ENCODE measurements at regions not wholly inside any gene's neighbourhood (a gene's known extent, or its start where the extent isn't known, plus 50 kb on each side); places are given as distances from the start of the nearest gene placed in this dataset.

GRCh38 chr17:36855459-36855858, 81.8 kb upstream of the LHX1 start:
- TF ChIP-seq CTCF (IDR thresholded peaks at IDR 0.05; ENCODE audit: low read depth, low read length): no peak
- TF ChIP-seq MYC (IDR thresholded peaks at IDR 0.05; ENCODE audit: low read depth, low read length): no peak
- TF ChIP-seq POLR2A (IDR thresholded peaks at IDR 0.05; ENCODE audit: extremely low read depth, insufficient read length): no peak
- TF ChIP-seq, protein P1, sequence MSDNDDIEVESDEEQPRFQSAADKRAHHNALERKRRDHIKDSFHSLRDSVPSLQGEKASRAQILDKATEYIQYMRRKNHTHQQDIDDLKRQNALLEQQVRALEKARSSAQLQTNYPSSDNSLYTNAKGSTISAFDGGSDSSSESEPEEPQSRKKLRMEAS (IDR thresholded peaks at IDR 0.05; ENCODE audit: low read depth, low read length): no peak

Data from NB4 (cell line).